ENCODE measurements at regions not wholly inside any gene's neighbourhood (a gene's known extent, or its start where the extent isn't known, plus 50 kb on each side); places are given as distances from the start of the nearest gene placed in this dataset.

DNA sequence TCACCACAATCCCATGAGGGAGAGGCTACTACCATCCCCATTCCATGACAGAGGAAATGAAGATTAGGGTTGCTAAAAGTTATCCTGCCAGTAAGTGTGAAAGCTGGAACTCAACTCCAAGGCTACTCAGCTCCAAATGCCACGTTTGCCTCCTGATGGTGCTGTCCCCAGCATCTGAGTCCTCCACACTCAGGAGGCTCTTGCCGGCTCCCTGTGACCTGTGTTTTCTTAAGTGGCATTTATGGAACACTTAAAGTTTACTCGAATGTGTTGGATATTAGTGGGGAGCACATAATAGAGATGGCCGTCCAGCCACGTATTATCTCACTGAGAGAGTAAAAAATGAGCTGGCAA is 267.9 kb downstream of the CBLN1 start:
- no peak for ATAC-seq (ENCODE audit: low FRiP score)
- DNase-seq (ENCODE audit: low spot score) = no peak
- TF ChIP-seq, protein P1, sequence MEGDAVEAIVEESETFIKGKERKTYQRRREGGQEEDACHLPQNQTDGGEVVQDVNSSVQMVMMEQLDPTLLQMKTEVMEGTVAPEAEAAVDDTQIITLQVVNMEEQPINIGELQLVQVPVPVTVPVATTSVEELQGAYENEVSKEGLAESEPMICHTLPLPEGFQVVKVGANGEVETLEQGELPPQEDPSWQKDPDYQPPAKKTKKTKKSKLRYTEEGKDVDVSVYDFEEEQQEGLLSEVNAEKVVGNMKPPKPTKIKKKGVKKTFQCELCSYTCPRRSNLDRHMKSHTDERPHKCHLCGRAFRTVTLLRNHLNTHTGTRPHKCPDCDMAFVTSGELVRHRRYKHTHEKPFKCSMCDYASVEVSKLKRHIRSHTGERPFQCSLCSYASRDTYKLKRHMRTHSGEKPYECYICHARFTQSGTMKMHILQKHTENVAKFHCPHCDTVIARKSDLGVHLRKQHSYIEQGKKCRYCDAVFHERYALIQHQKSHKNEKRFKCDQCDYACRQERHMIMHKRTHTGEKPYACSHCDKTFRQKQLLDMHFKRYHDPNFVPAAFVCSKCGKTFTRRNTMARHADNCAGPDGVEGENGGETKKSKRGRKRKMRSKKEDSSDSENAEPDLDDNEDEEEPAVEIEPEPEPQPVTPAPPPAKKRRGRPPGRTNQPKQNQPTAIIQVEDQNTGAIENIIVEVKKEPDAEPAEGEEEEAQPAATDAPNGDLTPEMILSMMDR (IDR thresholded peaks at IDR 0.05) = no peak

GRCh38 chr16:49012961-49013726 is 268.5 kb downstream of the CBLN1 start:
- DNase-seq (ENCODE audit: low spot score) (no peak), ATAC-seq (ENCODE audit: low FRiP score) (no peak)

DNA sequence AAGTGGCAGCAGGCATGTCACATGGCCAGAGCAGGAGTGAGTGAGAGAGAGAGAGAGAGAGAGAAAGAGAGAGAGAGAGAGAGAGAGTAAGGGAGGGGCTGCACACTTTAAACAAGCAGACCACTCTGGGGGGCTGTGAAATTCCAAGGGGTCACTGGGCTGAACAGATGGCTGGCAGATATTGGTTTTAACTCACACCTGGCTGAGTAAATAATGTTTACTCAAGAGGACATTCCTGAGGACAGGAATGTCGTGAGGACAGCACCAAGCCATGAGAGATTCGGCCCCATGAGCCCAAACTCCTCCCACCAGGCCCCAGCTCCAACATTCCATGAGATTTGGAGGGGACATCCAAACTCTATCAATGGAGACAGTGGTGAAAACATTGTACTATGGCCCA is 269.7 kb downstream of the CBLN1 start:
- DNase-seq (ENCODE audit: low spot score) = no peak
- ATAC-seq (ENCODE audit: low FRiP score) = no peak
- TF ChIP-seq, protein P1 (IDR thresholded peaks at IDR 0.05) = no peak

More at GRCh38 chr16:49012961-49013726, 268.5 kb downstream of the CBLN1 start:
- TF ChIP-seq, protein P1 (IDR thresholded peaks at IDR 0.05) = no peak

DNA sequence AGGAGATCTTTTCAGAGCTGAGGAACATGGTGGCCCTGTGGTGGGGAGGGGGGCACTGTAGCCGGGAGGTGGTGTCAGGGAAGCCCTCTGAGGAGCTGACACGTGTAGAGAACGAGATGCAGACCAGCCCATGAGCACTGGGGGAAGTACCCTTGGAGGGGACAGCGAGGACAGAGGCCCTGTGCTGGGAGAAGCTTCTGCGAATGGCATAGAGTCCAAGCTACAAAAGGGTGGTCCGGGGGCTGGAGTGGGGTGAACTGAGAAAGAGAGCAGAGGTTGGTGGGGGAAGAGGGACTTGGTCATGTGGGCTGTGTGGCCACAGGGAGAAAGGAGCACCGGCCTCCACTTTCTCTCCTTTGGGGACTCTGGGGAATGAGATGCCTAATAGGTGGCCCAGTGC is 270.8 kb downstream of the CBLN1 start:
- no peak for ATAC-seq (ENCODE audit: low FRiP score)
- DNase-seq (ENCODE audit: low spot score) = no peak
- TF ChIP-seq, protein P1 (IDR thresholded peaks at IDR 0.05) = no peak

DNA sequence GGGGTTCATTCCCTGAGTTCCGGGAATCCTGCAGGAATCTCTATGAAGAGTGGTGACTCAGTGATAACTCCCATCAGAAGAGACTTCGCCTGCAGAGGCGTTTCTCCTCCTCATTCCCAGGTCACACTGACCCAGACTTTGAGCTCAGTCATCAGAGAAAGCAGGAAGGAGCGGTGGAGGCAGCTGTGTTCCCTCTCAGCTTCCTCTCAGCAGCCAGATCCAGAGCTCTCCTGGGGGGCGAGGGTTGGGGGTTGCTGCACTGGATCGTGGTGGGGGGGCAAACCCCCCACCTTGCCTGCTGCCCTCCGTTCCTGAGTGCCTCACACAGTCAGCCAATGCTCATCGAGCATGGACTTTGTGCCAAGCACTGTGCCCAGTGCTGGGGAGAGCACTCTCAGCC is 271.2 kb downstream of the CBLN1 start:
- TF ChIP-seq, protein P1 (IDR thresholded peaks at IDR 0.05) = no peak
- ATAC-seq (ENCODE audit: low FRiP score) = no peak
- DNase-seq (ENCODE audit: low spot score) = no peak

GRCh38 chr16:49009204-49009603 is 272.4 kb downstream of the CBLN1 start:
- TF ChIP-seq, protein P1 (IDR thresholded peaks at IDR 0.05) = no peak
- DNase-seq (ENCODE audit: low spot score) = no peak
- no peak for ATAC-seq (ENCODE audit: low FRiP score)

GRCh38 chr16:49003992-49004391 is 277.6 kb downstream of the CBLN1 start:
- no peak for ATAC-seq (ENCODE audit: low FRiP score)
- TF ChIP-seq, protein P1 (IDR thresholded peaks at IDR 0.05) = no peak

More at GRCh38 chr16:49003992-49004391, 277.6 kb downstream of the CBLN1 start:
- no peak for DNase-seq (ENCODE audit: low spot score)

Measured in omental fat pad (tissue), 3 donors.